ENCODE measurements at regions not wholly inside any gene's neighbourhood (a gene's known extent, or its start where the extent isn't known, plus 50 kb on each side); places are given as distances from the start of the nearest gene placed in this dataset.

DNA sequence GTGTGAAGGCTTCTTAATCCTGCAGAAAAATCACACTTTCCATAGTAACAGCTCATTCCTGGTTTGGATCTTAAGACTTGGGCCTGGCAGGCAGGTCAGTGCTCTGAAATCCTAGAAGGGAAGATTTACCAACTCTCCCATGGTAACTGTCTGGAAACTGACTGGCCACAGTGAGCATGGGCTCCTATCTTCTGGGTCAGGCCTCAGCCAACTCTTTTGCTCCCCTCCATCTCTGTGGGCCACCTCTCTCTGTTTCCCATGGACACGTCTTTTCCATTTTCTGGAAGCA lies 86.7 kb downstream of the ACAA2 start:
- Histone ChIP-seq H3K9me3 (replicated peaks; ENCODE audit: control insufficient read depth, insufficient read depth, low read length) (no peaks in the 10 kb centered on the region), H3K36me3 (ENCODE audit: control insufficient read depth in 2 of 2, insufficient read depth in 2 of 2, low read length in 1 of 2) (no peaks in the 10 kb centered on the region), H3K79me2 (ENCODE audit: control insufficient read depth, insufficient read depth, low read length) (no peaks in the 10 kb centered on the region), H3K27ac (ENCODE audit: control insufficient read depth, insufficient read depth) (no peak overlapping the region), H4K20me1 (ENCODE audit: control insufficient read depth, insufficient read depth) (no peaks in the 10 kb centered on the region), H3K4me3 (no peak overlapping the region), H3K27me3 (replicated peaks in 1 of 2; ENCODE audit: control insufficient read depth in 2 of 2, insufficient read depth in 2 of 2, low read length in 1 of 2) (peaks cover 0 to 3% of the 10 kb centered on the region in 2 experiments; a peak in 1 of 4 replicates), H3K4me2 (ENCODE audit: control insufficient read depth, insufficient read depth) (no peak overlapping the region), H2AFZ (ENCODE audit: control insufficient read depth, low read depth, low read length) (no peak overlapping the region), H3K9ac (ENCODE audit: control insufficient read depth, insufficient read depth, low read length) (no peak overlapping the region), H3K4me1 (ENCODE audit: control insufficient read depth, insufficient read depth, low read length) (peaks cover 5% of the 10 kb centered on the region)
- in situ Hi-C loops (cut with MboI) (no loop called here), intact Hi-C loops (cut with micrococcal nuclease; ENCODE audit: unreplicated experiment) (loop anchor here (5.0 kb wide), 1 partner anchor 169 kb away; no protein-coding TSS in a partner anchor)
- FAIRE-seq, result no peak
- WGBS (ENCODE audit: insufficient coverage, insufficient replicate concordance, low lambda C conversion rate, missing lambda C conversion rate), result 0% methylated on average over 1 of the region's 1 CpG
- no TSS peak for BruUV-seq (replicated peaks)
- CTCF ChIA-PET, result interaction anchor here (0.9 to 1.8 kb wide), 4 partner anchors 69 to 216 kb away, joined by 3 to 12 read pairs (median 6); no protein-coding TSS in a partner anchor
- SMC1A ChIA-PET (ENCODE audit: uncharacterized antibody, unreplicated experiment), result interaction anchor here (0.8 to 1.1 kb wide), 2 partner anchors 166 to 282 kb away, joined by 3 to 4 read pairs; no protein-coding TSS in a partner anchor
- RAD21 ChIA-PET (ENCODE audit: unreplicated experiment), result interaction anchor here (1.1 to 1.8 kb wide), 2 partner anchors 132 to 212 kb away, joined by 3 to 4 read pairs; no protein-coding TSS in a partner anchor
- ATAC-seq, result no peak
- TF ChIP-seq, protein P1, sequence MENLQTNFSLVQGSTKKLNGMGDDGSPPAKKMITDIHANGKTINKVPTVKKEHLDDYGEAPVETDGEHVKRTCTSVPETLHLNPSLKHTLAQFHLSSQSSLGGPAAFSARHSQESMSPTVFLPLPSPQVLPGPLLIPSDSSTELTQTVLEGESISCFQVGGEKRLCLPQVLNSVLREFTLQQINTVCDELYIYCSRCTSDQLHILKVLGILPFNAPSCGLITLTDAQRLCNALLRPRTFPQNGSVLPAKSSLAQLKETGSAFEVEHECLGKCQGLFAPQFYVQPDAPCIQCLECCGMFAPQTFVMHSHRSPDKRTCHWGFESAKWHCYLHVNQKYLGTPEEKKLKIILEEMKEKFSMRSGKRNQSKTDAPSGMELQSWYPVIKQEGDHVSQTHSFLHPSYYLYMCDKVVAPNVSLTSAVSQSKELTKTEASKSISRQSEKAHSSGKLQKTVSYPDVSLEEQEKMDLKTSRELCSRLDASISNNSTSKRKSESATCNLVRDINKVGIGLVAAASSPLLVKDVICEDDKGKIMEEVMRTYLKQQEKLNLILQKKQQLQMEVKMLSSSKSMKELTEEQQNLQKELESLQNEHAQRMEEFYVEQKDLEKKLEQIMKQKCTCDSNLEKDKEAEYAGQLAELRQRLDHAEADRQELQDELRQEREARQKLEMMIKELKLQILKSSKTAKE (IDR thresholded peaks at IDR 0.05; ENCODE audit: low read depth, poor library complexity, severe bottlenecking), result no peak
- no peak for TF ChIP-seq TBL1XR1 (IDR thresholded peaks at IDR 0.05; ENCODE audit: low read depth, low read length)
- POLR2A ChIA-PET, result interaction anchor here (0.7 kb wide), 1 partner anchor 463 kb away, joined by 3 read pairs; no protein-coding TSS in a partner anchor
- no peak for DNase-seq (ENCODE audit: low read depth, low spot score)

DNA sequence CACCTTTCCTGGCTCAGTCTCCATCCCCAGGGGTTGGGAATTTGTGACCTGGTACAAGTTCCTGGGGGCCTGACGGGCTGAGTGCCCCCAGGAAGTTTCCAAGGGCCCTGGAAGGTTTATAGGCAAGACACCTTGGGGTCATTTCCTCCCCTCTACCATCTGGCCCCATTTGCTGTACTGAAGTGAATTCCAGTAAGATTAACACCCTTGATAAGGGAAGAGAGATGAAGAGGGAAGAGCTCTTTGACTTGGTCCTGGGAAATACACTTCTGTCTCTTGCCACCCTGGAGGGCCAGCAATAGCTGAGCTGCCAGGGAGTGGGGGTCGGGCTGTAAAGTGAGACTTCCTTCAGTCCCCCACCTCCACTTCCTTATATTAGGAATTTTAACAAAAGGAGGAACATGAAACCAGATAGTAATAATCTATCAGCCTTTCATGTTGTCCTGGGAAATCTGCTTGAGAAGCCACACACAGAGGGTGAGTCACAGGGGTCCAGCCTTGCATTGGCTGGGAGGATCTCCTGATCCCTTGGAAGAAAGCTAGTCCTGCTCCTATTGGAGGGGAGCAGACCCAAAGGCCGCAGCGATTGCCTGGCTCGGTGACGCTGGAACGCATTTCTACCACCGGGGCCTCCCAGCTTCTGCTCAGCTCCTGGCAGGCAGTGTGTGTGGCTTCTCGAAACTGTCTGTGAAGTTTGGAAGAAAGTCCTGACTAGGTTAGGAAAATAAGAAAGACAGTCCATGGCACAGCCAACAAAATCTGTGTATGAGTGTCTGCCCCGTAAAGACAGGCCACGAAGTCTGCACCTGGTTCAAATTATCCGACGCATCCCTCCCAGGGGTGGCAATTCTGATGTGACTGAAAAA lies 87.3 kb downstream of the ACAA2 start:
- no peak overlapping the region for H3K4me2 ChIP-seq (ENCODE audit: control insufficient read depth, insufficient read depth)
- no peak overlapping the region for H2AFZ ChIP-seq (ENCODE audit: control insufficient read depth, low read depth, low read length)
- no peaks in the 10 kb centered on the region for H3K9me3 ChIP-seq (replicated peaks; ENCODE audit: control insufficient read depth, insufficient read depth, low read length)
- H3K27ac ChIP-seq (ENCODE audit: control insufficient read depth, insufficient read depth), result no peak overlapping the region
- H3K79me2 ChIP-seq (ENCODE audit: control insufficient read depth, insufficient read depth, low read length), result no peaks in the 10 kb centered on the region
- 66% methylated on average over 13 of the region's 13 CpGs for WGBS (ENCODE audit: insufficient coverage, insufficient replicate concordance, low lambda C conversion rate, missing lambda C conversion rate)
- peaks cover 5% of the 10 kb centered on the region for H3K4me1 ChIP-seq (ENCODE audit: control insufficient read depth, insufficient read depth, low read length)
- H4K20me1 ChIP-seq (ENCODE audit: control insufficient read depth, insufficient read depth), result no peaks in the 10 kb centered on the region
- ChIA-PET SMC1A (ENCODE audit: uncharacterized antibody, unreplicated experiment) (interaction anchor here (0.7 to 1.0 kb wide), 3 partner anchors 25 to 281 kb away, joined by 3 read pairs; no protein-coding TSS in a partner anchor), CTCF (no interaction called here), RAD21 (ENCODE audit: unreplicated experiment) (interaction anchor here (0.7 to 1.1 kb wide), 2 partner anchors 132 to 1028 kb away, joined by 3 read pairs; no protein-coding TSS in a partner anchor), POLR2A (no interaction called here)
- DNase-seq (ENCODE audit: low read depth, low spot score) (no peak), ATAC-seq (no peak), FAIRE-seq (no peak)
- intact Hi-C loops (cut with micrococcal nuclease; ENCODE audit: unreplicated experiment), result loop anchor here (5.0 kb wide), 1 partner anchor 169 kb away; no protein-coding TSS in a partner anchor
- H3K27me3 ChIP-seq (replicated peaks in 1 of 2; ENCODE audit: control insufficient read depth in 2 of 2, insufficient read depth in 2 of 2, low read length in 1 of 2), result peaks cover 0 to 3% of the 10 kb centered on the region in 2 experiments; a peak in 1 of 4 replicates
- no TSS peak for BruUV-seq (replicated peaks)
- no peaks in the 10 kb centered on the region for H3K36me3 ChIP-seq (ENCODE audit: control insufficient read depth in 2 of 2, insufficient read depth in 2 of 2, low read length in 1 of 2)
- H3K9ac ChIP-seq (ENCODE audit: control insufficient read depth, insufficient read depth, low read length), result no peak overlapping the region
- in situ Hi-C loops (cut with MboI), result no loop called here
- H3K4me3 ChIP-seq, result no peak overlapping the region
- TF ChIP-seq, protein P2, sequence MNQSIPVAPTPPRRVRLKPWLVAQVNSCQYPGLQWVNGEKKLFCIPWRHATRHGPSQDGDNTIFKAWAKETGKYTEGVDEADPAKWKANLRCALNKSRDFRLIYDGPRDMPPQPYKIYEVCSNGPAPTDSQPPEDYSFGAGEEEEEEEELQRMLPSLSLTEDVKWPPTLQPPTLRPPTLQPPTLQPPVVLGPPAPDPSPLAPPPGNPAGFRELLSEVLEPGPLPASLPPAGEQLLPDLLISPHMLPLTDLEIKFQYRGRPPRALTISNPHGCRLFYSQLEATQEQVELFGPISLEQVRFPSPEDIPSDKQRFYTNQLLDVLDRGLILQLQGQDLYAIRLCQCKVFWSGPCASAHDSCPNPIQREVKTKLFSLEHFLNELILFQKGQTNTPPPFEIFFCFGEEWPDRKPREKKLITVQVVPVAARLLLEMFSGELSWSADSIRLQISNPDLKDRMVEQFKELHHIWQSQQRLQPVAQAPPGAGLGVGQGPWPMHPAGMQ (IDR thresholded peaks at IDR 0.05; ENCODE audit: borderline replicate concordance), result no peak
- no peak for TF ChIP-seq RAD21 (IDR thresholded peaks at IDR 0.05; ENCODE audit: insufficient read depth, low read depth, low read length)
- TF ChIP-seq, protein P3, sequence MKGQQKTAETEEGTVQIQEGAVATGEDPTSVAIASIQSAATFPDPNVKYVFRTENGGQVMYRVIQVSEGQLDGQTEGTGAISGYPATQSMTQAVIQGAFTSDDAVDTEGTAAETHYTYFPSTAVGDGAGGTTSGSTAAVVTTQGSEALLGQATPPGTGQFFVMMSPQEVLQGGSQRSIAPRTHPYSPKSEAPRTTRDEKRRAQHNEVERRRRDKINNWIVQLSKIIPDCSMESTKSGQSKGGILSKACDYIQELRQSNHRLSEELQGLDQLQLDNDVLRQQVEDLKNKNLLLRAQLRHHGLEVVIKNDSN (IDR thresholded peaks at IDR 0.05; ENCODE audit: borderline replicate concordance, extremely low read length, insufficient read depth, low read depth, low read length), result no peak
- TF ChIP-seq YBX1 (IDR thresholded peaks at IDR 0.05), result no peak

All from GM12878 (cell line).